Daoy (cell line): ENCODE measurements at regions not wholly inside any gene's neighbourhood (a gene's known extent, or its start where the extent isn't known, plus 50 kb on each side); places are given as distances from the start of the nearest gene placed in this dataset.

Source experiments
- DNase-seq: peaks from one replicate; pipeline ENCODE4 v3.0.0-alpha.2; 2015; ENCODE audit warnings: low read depth

DNA sequence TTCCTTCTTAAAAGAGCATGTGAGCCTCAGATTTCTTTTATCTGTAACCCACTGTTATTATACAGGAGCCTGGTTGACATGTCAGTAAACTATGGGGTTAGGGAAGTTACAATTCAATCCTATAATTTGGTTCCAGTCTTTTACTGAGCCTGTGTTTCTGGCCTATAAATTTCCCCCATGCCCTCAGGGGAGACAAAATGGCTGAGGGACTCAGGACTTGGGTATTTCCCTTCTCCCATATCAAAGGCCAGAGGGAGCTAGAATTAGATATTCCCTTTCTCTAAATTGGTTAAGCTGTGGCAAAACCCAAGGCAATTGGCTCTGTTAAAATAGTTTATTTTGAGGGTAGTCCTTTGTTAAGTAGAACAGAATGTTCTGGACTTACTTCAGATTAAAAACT lies 823.2 kb downstream of the TLE1 start:
- DNase-seq, result no peak

DNA sequence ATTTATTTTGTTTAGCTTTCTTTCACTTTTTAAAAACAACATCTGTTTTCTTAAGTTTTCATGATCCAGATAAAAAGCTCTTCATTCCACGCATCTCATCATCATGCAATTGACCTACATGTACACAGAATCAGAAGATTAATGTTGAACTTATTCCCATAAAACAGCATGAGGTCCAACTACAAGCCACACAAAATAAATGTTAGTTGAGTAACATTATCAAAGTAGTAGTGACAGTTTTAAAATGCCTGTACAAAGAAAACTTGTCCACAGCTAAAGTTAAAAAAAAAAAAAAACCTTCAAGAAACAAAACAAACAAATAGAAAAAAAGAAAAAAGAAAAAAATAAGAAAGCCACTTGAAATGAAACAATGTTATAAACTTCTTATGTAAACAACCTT lies 846.3 kb downstream of the TLE1 start:
- no peak for DNase-seq

DNA sequence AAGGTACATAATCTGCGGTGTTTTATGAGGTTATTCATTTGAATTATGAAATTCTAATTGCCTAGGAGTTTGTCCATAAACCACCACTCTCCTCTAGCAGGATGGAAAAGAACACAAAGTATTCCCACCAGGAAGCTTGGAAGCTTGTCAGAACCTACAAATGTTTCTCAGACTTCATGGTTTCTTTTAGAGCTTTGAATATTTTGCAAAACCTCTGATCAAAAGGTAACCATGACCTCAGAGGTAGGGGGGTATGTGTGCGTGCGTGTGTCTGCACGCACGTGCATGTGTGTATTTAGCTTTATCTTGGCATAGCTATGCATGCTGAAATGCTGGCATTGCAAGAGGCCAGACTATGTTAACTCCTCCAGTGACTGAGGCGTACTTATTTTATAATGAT lies 847.0 kb downstream of the TLE1 start:
- DNase-seq, result no peak

DNA sequence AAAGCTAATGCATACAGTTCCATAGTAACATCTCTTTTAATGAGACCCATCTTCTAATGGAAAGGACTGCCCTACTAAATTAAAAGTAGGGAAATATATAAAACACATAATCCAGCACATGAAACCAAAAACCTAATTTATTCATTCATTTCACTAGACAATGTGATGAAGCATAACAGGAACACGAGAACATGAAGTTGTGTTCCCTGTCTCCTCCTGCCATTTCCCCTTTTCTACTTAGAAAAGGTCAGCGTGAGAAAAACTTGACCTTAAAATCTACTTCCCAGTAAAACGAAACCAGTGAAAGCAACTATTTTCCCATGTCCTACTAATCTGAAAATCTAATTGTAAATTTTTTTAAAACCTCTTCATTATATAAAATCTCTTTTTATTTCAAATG lies 847.5 kb downstream of the TLE1 start:
- no peak for DNase-seq

DNA sequence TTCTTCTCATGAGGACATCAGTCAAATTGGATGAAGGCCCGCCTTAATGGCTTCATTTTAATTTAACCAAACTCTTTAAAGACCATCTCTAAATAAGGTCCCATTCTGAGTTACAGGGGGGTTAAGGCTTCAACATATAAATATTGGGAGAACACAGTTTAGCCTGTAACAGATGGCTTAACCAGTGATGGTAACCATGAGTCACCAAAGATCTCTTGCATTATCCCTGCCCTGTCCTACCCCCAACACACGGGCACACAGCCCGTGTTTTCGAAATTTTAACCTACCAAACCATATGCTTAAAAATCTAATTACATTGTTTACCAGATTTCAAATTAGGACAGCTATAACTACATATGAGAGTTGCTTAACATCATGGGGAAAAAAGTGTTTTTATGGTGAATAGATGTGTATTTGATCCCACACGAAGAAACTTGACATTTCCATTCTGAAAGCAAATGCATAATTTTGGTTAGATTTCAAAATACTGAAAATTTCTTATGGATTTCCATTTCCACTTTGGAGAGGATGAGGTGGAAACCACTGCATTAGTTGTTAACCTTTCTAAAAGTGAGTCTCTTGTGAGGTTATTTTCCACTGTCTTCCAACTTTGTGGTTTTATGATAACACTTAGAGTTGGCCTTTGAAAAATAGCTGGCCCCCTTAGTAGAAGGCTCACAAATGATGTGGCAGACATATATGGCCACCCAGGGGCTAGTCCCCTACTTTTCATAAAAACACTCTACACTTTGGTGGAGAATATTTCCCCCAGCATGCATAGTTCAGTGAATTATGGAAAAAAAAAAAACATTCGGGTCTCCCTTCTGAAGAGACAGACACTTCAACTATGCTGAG lies 849.3 kb downstream of the TLE1 start:
- DNase-seq, result no peak

DNA sequence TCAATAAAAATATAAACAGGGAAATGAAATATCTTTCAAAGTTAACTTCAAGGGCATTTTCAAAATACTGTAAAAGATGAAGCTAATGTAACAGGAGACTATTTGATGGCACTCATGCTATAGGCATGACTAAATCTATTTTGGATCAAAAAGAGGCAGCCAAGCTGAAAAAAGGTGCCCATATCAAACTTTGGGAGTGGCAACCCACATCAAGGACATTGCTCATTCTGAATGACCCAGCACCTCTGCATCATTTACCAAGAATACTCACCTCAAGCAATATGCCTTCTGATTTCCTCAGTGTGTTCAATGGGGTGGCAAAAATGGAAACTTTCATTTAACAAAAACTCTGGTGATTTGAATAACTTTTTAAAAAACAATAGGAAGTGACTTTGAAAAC lies 853.3 kb downstream of the TLE1 start:
- no peak for DNase-seq

DNA sequence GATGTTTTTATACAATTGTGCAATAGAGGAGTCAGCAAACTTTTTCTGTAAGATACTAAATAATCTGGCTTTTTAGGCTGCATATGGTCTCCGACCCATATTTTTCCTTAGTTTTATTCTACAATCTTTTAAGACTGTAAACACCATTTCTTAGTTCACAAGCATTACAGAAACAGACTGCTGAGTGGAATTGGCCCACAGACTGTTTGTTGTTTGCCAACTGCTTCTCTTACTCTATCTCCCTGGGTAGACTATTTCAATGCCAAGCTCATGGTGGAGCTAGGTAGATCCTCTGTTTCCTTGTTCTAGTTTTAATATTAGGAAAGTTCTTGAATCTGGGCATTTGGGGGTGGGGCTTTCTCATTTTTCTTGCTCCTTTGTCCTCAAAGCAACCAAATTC lies 857.6 kb downstream of the TLE1 start:
- no peak for DNase-seq

DNA sequence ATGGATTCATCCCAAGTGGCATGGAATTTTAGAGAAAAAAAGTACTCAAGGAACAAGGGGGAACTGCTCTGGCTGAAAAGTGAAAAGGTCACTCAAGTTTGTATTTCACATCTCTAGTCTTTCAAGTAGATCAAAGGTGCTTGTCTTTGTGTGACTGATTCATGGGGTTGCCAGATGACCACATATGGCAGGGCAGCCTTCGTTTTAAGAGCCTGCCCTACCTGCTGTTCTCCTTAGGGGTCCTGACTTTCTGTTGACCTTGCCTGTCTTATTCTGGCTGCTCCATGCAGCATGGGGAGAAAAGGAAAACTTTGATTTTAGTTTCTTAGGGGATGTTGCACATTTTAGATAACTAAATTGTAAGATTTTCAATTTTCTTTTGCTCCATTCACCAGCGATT lies 877.7 kb downstream of the TLE1 start:
- DNase-seq, result no peak

DNA sequence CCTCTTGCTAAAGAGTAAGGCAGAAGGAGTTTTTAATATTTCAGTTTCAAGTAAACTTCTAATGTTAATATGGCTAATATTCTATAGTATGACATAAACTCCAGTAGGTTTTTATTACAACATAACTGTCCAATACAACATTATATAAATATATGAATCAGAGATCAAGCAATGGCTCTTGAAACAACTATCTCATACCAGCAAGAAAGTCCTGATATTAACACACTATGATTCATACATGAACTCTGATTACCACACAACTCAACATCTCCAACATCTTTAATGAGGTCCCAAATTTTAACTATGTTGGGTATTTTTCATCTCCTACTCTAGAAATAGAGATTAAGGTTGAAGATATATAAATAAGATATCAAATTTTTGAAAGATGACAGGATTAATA lies 878.3 kb downstream of the TLE1 start:
- no peak for DNase-seq

DNA sequence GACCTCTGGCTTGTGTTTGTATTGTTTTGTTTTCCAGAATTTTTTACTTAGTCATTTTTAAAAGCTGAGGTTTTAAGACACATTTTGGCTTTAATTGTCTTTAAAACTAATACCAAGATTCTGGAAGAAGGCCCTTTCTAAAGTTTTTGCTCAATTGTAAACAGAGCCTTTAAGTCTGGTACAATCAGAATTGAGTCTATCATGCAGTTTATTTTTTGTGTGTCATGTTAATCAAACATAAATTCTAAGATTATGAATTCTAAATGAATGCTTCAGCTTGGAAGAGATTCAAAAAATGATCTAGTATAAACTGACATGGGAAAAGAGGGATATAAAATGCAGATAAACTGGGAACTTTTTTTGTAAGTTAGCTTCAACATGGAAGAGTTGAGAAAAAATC lies 882.7 kb downstream of the TLE1 start:
- DNase-seq, result no peak

DNA sequence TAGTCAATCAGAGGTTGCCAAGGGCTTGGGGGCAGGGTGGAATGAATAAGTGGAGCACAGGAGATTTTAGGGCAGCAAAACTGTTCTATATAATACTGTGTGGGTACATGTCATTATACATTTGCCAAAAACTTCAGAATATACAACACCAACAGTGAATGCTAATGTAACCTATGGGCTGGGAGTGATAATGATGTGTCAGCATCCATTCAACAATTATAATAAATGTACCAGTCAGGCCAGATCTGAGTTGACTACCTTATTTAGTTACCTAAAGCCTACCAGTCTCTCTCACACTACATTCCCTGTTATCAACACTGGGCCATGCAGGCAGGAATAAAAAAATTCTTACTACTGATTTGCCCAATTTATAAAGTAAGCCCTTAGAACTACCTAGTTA lies 884.5 kb downstream of the TLE1 start:
- DNase-seq, result no peak

DNA sequence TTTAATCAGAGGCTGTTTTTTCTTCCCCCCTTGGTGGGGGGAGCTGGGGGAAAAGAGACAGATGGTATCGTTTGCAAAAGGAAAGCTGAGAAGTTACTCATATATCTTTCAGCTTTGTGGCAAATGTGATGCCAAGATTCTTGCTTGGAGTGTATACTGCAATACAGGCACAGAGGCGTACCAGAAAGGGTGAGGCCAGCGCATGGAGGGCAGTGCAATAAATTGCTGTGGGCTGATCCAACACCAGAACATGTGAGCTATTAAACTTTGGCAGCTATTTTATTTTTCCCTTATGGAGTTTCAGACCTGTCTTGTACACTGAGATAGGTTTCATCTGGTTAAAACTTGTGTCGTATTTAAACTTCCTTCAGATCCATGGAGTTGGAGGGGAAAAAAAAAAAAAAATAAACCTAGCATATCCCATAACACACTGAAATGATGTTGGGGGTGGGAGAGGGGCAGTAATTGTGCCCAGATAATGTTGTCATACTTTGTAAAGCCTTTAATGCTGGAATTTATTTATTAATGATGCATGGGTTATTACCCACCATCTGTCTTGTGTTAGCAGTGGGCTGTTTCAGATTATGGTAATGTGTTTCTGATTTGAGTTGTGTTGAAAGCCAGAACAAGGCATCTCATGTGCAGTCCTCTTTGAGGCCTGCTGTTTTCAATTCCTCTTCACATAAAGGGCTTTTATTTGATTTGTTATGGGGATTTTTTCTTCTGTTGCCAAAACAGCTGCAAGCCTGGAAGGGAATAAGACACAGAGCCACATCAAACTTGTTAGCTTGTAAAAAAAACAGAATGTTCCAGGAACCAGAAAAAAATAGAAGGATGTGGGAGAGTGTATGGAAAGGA lies 891.3 kb downstream of the TLE1 start:
- DNase-seq, result no peak

DNA sequence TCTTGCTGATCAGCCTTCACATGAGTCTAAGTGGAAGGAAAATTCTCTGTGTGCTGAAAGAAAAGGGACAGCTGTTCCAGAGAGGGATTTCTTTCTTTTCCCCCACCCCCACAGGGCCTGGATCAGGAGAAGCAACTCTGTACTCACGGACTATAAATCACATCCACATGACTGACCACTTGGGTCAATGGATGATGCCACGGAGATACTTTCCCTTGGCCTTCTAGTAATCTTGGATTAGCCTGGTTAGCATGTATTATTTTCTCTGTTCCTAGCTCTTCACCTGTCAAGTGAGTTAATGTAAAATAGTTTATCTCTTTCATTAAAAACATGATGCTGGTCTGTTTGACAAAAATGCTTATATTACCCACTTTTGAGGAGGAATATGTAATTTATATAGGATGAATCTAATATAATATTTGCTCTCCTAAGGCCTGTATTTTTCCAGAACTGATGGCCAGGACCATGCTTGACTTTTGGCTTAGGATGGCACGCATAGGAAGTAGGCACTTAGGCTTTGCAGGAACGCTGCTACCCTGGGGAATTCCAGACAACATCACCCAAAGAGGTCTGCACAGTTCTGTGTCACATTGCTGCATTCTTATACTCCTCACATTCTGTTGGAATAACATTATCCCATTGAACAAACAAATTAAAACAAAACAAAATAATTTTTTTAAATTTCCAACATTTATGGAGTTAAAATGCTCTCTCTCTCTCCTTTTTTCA lies 892.1 kb downstream of the TLE1 start:
- no peak for DNase-seq

DNA sequence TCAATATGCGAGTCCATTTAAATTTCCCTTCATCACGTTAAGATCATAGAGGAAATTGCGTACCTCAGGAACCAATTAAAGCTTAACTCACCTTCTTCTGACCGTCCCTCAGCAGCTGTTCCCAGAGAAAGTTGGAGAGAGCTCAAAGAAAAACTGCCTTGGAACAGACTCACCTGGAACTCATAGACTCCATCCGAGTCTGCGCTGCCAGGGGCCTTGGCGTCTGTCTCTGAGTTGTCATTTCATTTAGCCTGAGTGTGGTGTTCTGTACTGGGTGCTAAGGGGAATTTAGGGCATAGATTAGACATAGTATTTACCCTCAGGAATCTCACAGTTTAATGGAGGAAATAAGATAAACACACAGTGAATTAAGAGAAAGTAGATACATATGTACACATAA lies 892.7 kb downstream of the TLE1 start:
- no peak for DNase-seq

DNA sequence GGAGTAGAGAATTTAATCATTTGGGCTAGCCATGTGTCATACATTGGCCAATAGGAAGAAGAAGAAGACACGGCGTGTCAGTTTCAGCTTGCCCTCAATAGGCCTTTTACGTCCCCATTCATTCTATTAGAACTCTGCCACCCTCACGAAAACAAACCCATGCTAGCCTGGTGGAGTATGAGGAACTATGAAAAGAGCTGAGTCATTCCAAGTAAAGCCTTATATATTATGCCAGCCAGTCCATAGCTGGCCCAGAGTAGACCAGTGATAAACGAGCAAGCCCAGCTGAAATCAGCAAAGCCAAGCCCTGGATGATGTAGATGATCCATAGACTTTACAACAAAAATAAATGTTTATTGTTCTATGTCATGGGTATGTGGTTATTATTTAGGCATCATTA lies 895.1 kb downstream of the TLE1 start:
- no peak for DNase-seq

DNA sequence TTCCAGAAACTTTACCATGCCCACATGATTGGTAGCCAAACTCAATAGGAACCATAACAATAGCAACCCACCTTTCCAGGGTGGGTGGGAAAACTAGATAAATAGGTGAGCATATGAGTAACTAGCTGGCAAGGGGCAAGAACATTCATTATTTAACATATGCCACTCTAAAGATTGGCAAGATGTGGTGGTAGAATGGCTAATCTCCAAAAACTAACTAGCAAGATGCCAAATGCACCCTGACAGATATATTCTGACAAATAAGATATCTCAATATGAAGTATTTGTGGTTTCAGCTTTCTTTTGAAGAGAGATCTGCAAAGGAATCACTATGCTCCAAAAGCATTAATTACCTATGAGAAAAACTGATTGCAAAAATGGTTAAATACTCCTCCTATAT lies 895.6 kb downstream of the TLE1 start:
- no peak for DNase-seq

DNA sequence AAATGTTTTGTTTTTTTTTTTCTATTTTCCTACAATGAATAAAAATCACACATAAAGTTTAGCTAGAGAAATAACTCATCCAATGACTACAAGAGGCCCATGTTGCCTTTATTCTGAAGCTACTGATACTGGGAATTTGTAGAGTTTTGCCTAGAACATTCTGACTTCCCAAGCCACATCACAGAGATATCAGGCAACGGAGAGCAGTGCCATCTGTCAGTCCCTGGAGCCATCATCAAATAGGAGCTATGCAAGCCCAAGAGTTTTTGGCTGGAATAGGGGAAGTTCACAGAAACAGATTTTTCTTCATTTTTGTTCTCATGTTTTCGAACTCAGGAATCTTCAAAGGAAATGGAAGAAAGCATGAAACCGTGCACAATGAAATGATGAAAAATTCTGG lies 896.6 kb downstream of the TLE1 start:
- DNase-seq, result no peak

DNA sequence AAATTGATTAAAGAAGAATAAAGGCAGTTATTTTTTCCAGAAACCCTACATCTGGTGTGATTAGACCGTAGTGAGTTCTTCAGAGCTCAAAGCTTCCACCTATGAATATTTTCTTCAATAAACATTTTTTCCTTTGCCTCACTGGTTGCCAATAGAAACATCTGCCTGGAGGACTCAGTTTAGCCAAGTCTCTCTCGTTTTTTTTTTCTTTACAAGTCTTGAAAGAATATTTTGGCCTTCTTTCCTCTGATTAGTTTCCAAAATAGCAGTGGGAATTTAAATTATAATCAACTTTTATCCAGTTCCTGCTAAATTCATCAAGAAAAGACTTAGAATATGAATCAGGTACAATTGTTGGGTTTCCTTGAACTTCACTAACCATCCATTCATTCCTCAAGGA lies 897.5 kb downstream of the TLE1 start:
- no peak for DNase-seq

DNA sequence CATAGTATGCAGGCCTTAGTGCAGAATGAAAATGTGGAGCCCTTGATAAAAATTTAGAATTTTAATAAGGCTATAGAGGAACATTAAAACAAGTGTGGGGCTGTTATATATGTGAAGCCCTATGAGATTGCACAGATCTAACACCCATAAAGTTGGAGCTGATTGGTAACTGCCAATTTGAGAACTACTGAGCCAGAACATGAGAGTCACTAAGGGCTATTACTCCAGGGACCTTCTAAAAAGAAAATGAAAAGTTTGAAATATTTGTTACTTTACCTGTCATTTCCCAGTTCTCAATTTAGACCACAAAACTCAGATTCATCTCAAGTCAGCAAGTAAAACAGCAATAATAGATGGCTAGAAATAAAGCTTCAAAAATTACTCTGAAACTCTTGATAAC lies 898.6 kb downstream of the TLE1 start:
- no peak for DNase-seq

DNA sequence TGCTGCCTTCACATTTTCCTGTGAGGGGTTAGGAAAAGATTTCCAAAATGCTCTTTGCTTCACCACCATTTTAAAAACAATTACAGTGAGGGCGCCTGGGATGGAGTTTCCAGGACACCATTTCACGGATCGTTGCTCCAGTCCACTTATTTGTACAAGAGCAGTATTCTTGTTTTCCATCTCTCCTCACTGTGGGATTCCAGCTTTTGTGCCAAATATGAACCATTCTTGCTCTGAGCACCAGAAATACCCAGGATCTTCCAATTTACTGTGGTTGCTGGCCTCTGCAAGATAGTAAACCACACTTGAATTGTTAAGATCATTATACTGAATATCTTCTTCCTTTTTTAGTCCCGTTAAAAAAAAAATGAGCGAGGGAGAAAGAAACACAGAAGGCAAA lies 899.5 kb downstream of the TLE1 start:
- no peak for DNase-seq

DNA sequence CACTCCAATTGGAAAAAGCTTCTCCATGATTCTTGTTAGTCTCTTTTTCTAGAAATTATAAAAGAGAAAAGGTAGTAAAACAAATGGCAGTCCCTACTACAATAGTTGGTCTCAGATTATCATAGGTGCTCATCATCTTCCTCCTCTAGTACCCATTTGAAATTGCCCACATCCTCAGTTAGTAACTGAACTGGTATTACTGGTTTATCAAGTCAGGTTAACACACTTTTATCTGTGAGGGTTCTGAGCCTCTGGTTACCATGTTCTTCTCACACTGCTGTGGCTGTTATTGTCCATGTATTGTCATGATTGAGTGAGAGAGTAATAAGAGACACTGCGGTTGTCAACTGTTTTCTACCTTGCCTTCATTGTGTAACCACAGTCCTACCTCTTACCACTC lies 901.7 kb downstream of the TLE1 start:
- no peak for DNase-seq

DNA sequence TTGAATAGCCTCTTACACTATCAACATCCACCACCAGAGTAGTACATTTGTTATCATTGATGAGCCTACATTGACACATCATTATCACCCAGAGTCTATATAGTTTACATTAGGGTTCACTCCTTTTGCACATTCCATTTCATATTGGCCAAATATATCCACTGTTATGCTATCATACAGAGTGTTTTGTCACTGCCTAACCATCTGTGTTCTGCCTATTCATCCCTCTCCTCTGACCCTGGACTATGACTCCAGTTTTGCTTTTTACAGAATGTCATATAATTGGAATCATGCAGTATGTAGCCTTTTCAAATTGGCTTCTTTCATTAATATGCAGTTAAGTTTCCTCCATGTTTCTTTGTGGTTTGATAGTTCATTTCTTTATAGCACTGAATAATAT lies 904.7 kb downstream of the TLE1 start:
- DNase-seq, result no peak

DNA sequence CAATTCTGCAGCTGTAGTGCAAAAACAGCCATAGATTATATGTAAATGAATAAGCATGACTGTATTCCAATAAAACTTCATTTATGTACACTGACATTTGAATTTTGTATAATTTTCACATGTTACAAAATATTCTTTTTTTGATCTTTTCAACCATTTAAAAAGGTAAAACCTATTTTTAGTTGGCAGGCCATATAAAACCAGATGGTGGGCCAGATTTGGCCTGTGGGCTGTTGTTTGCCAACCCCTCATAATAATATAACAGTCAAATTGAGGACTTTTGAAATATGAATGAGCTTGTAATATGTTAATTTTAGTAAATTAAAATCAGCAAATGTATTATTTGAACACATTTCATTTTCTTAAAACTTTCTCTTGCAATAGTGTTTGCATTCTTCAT lies 913.4 kb downstream of the TLE1 start:
- DNase-seq, result no peak
